ENCODE measurements at regions not wholly inside any gene's neighbourhood (a gene's known extent, or its start where the extent isn't known, plus 50 kb on each side); places are given as distances from the start of the nearest gene placed in this dataset.

DNA sequence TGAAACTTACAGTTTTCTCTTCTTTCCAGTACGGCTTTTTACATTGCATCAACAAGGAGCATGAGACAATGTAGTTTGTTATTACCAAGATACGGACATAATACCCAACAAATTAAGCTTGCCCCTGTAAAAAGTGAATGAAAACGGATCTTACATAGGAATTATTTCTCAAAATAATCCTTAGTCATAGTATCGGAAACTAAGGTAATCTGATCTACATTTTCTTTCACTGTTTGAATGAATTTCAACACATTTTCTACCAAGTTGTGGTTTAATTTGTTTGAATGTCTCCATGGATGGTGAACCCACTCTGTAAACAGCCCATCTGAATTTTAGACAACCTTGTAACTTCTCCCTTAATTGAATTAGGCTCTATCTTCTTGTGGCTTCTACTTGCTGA, 90.5 kb downstream of the INHBA start:
- TF ChIP-seq EZH2phosphoT487 (IDR thresholded peaks at IDR 0.05; ENCODE audit: borderline replicate concordance, low read depth, low read length) = no peak
- TF ChIP-seq, protein P1, sequence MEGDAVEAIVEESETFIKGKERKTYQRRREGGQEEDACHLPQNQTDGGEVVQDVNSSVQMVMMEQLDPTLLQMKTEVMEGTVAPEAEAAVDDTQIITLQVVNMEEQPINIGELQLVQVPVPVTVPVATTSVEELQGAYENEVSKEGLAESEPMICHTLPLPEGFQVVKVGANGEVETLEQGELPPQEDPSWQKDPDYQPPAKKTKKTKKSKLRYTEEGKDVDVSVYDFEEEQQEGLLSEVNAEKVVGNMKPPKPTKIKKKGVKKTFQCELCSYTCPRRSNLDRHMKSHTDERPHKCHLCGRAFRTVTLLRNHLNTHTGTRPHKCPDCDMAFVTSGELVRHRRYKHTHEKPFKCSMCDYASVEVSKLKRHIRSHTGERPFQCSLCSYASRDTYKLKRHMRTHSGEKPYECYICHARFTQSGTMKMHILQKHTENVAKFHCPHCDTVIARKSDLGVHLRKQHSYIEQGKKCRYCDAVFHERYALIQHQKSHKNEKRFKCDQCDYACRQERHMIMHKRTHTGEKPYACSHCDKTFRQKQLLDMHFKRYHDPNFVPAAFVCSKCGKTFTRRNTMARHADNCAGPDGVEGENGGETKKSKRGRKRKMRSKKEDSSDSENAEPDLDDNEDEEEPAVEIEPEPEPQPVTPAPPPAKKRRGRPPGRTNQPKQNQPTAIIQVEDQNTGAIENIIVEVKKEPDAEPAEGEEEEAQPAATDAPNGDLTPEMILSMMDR (conservative IDR thresholded peaks at IDR 0.05; ENCODE audit: low read length) = no peak
- Histone ChIP-seq H4K20me1 (ENCODE audit: insufficient read depth, low read length) (no peaks in the 10 kb centered on the region), H3K4me2 (ENCODE audit: low read length) (no peak overlapping the region), H3K4me3 (ENCODE audit: low read depth, low read length, poor library complexity, severe bottlenecking) (no peak overlapping the region), H3K36me3 (ENCODE audit: insufficient read depth, low read length) (no peaks in the 10 kb centered on the region), H3K4me1 (ENCODE audit: insufficient read depth, low read length, poor library complexity, severe bottlenecking) (no peaks in the 10 kb centered on the region), H2AFZ (ENCODE audit: low read length) (no peak overlapping the region), H3K9me2 (ENCODE audit: insufficient read depth, low read length) (no peaks in the 10 kb centered on the region), H3K27ac (ENCODE audit: low read depth, low read length, poor library complexity, severe bottlenecking) (no peak overlapping the region), H3K79me2 (ENCODE audit: insufficient read depth, low read depth, low read length) (no peaks in the 10 kb centered on the region), H3K9me3 (ENCODE audit: low read length) (no peaks in the 10 kb centered on the region)
- CTCF ChIA-PET (ENCODE audit: unreplicated experiment) = no interaction called here
- POLR2A ChIA-PET = no interaction called here
- intact Hi-C loops (cut with micrococcal nuclease; ENCODE audit: unreplicated experiment) = no loop called here
- no peak for DNase-seq (ENCODE audit: low spot score)
- BruUV-seq (replicated peaks) = no TSS peak

DNA sequence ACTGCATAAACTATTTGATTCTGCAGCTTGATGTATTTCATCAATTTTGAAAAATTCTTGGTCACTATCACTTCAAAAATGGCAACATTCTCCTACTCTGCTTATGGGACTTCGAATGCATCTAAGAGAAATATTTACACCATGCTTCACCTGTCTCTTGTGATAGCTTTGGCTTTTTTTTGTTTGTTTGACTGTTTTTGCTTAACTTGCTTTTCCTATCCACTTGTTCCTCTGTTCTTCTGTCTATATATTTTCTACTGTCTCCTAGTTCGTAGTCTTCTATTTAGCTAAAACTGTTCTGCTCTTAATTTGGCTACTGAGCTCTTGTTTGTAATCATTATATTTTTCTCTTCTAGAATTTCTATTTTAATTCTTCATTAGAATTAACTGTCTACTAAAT, 94.4 kb downstream of the INHBA start:
- DNase-seq (ENCODE audit: low spot score) = no peak
- Histone ChIP-seq H3K36me3 (ENCODE audit: insufficient read depth, low read length) (no peaks in the 10 kb centered on the region), H3K4me3 (ENCODE audit: low read depth, low read length, poor library complexity, severe bottlenecking) (no peak overlapping the region), H3K79me2 (ENCODE audit: insufficient read depth, low read depth, low read length) (no peaks in the 10 kb centered on the region), H3K4me2 (ENCODE audit: low read length) (no peak overlapping the region), H4K20me1 (ENCODE audit: insufficient read depth, low read length) (no peaks in the 10 kb centered on the region), H3K9me2 (ENCODE audit: insufficient read depth, low read length) (no peaks in the 10 kb centered on the region), H3K27ac (ENCODE audit: low read depth, low read length, poor library complexity, severe bottlenecking) (no peak overlapping the region), H3K4me1 (ENCODE audit: insufficient read depth, low read length, poor library complexity, severe bottlenecking) (no peaks in the 10 kb centered on the region), H2AFZ (ENCODE audit: low read length) (no peak overlapping the region), H3K9me3 (ENCODE audit: low read length) (no peaks in the 10 kb centered on the region)
- no TSS peak for BruUV-seq (replicated peaks)
- intact Hi-C loops (cut with micrococcal nuclease; ENCODE audit: unreplicated experiment) = no loop called here
- no peak for TF ChIP-seq EZH2phosphoT487 (IDR thresholded peaks at IDR 0.05; ENCODE audit: borderline replicate concordance, low read depth, low read length)
- TF ChIP-seq, protein P1 (conservative IDR thresholded peaks at IDR 0.05; ENCODE audit: low read length) = no peak
- CTCF ChIA-PET (ENCODE audit: unreplicated experiment) = no interaction called here
- POLR2A ChIA-PET = interaction anchor here (0.6 to 0.9 kb wide), 3 partner anchors 12 to 1095 kb away, joined by 3 to 6 read pairs (median 3); no protein-coding TSS in a partner anchor

DNA sequence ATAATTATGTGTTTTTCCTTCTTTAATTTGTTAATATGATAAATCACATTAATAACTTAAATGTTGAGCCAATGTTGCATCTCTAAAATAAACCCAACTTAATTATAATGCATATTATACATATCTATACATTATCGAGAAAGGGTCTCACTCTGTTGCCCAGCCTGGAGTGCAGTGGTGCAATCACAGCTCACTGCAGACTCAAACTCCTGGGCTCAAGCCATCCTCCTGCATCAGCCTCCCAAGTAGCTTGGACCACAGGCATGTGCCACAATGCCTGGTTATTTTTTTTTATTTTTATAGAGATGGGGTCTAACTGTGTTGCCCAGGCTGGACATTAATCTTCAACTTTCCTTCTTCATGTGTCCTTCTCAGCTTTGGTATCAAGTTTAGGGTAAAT, 98.9 kb downstream of the INHBA start:
- CTCF ChIA-PET (ENCODE audit: unreplicated experiment) = no interaction called here
- TF ChIP-seq, protein P1 (conservative IDR thresholded peaks at IDR 0.05; ENCODE audit: low read length) = no peak
- TF ChIP-seq EZH2phosphoT487 (IDR thresholded peaks at IDR 0.05; ENCODE audit: borderline replicate concordance, low read depth, low read length) = no peak
- H3K27ac ChIP-seq (ENCODE audit: low read depth, low read length, poor library complexity, severe bottlenecking) = no peak overlapping the region
- no peak for DNase-seq (ENCODE audit: low spot score)
- no peaks in the 10 kb centered on the region for H3K36me3 ChIP-seq (ENCODE audit: insufficient read depth, low read length)
- intact Hi-C loops (cut with micrococcal nuclease; ENCODE audit: unreplicated experiment) = no loop called here
- no peaks in the 10 kb centered on the region for H3K9me3 ChIP-seq (ENCODE audit: low read length)
- POLR2A ChIA-PET = interaction anchor here (0.6 kb wide), 1 partner anchor 1677 kb away, joined by 5 read pairs; no protein-coding TSS in a partner anchor
- no TSS peak for BruUV-seq (replicated peaks)
- H3K4me2 ChIP-seq (ENCODE audit: low read length) = no peak overlapping the region
- H3K79me2 ChIP-seq (ENCODE audit: insufficient read depth, low read depth, low read length) = no peaks in the 10 kb centered on the region
- H3K4me3 ChIP-seq (ENCODE audit: low read depth, low read length, poor library complexity, severe bottlenecking) = no peak overlapping the region
- no peaks in the 10 kb centered on the region for H3K4me1 ChIP-seq (ENCODE audit: insufficient read depth, low read length, poor library complexity, severe bottlenecking)
- H2AFZ ChIP-seq (ENCODE audit: low read length) = no peak overlapping the region
- no peaks in the 10 kb centered on the region for H4K20me1 ChIP-seq (ENCODE audit: insufficient read depth, low read length)
- no peaks in the 10 kb centered on the region for H3K9me2 ChIP-seq (ENCODE audit: insufficient read depth, low read length)
